ENCODE measurements at regions not wholly inside any gene's neighbourhood (a gene's known extent, or its start where the extent isn't known, plus 50 kb on each side); places are given as distances from the start of the nearest gene placed in this dataset.

GRCh38 chrX:74162199-74162598 is 141.8 kb upstream of the ZCCHC13 start (continued):
- TF ChIP-seq PATZ1 (tag by site-specific recombination; IDR thresholded peaks at IDR 0.05) (no peak), YY2 (tag by site-specific recombination; IDR thresholded peaks at IDR 0.05) (no peak), ZFHX2 (tag by site-specific recombination; conservative IDR thresholded peaks at IDR 0.05) (no peak), ZNF501 (tag by site-specific recombination; IDR thresholded peaks at IDR 0.05) (no peak), ZNF302 (tag by site-specific recombination; IDR thresholded peaks at IDR 0.05; ENCODE audit: low read depth) (no peak), TSHZ1 (tag by site-specific recombination; IDR thresholded peaks at IDR 0.05; ENCODE audit: borderline replicate concordance) (no peak), TRIM28 (IDR thresholded peaks at IDR 0.05; ENCODE audit: borderline replicate concordance, low read length) (no peak), ZNF37A (tag by site-specific recombination; IDR thresholded peaks at IDR 0.05) (no peak), ZBTB21 (tag by site-specific recombination; IDR thresholded peaks at IDR 0.05) (no peak), ZNF148 (tag by site-specific recombination; IDR thresholded peaks at IDR 0.05; ENCODE audit: borderline replicate concordance) (no peak)

GRCh38 chrX:74160816-74161215 is 143.2 kb upstream of the ZCCHC13 start:
- ChIA-PET CTCF (interaction anchor here (1.5 to 1.6 kb wide), 2 partner anchors 12 to 221 kb away, joined by 4 to 7 read pairs; no protein-coding TSS in a partner anchor), POLR2A (no interaction called here)
- Histone ChIP-seq H3K4me3 (ENCODE audit: low read depth, low read length) (no peak overlapping the region), H3K9me3 (ENCODE audit: control insufficient read depth, insufficient read depth, low read depth, low read length) (peaks cover 3% of the 10 kb centered on the region), H3K27ac (ENCODE audit: extremely low read depth, low read depth, low read length) (no peak overlapping the region), H3K36me3 (ENCODE audit: control insufficient read depth in 2 of 2, insufficient read depth in 1 of 2, low read length in 2 of 2) (no peaks in the 10 kb centered on the region), H3K4me1 (ENCODE audit: control insufficient read depth, insufficient read depth, low read length) (no peaks in the 10 kb centered on the region)
- no peak for TF ChIP-seq ZNF677 (tag by site-specific recombination; IDR thresholded peaks at IDR 0.05)
- no peak for TF ChIP-seq ZNF114 (tag by site-specific recombination; IDR thresholded peaks at IDR 0.05)
- no peak for TF ChIP-seq OSR2 (tag by site-specific recombination; IDR thresholded peaks at IDR 0.05)
- TF ChIP-seq GLIS2 (tag by site-specific recombination; IDR thresholded peaks at IDR 0.05), result no peak
- TF ChIP-seq ZNF423 (tag by site-specific recombination; IDR thresholded peaks at IDR 0.05), result no peak
- no peak for TF ChIP-seq ZIC2 (tag by site-specific recombination; IDR thresholded peaks at IDR 0.05)
- no peak for TF ChIP-seq AEBP2 (tag by site-specific recombination; IDR thresholded peaks at IDR 0.05; ENCODE audit: borderline replicate concordance)
- no peak for TF ChIP-seq ZBTB10 (tag by site-specific recombination; IDR thresholded peaks at IDR 0.05)
- TF ChIP-seq ZNF624 (tag by site-specific recombination; IDR thresholded peaks at IDR 0.05), result no peak

All from HEK293 (cell line).